KOPT-K1 (cell line): ENCODE measurements at regions not wholly inside any gene's neighbourhood (a gene's known extent, or its start where the extent isn't known, plus 50 kb on each side); places are given as distances from the start of the nearest gene placed in this dataset.
"Not testable (repeated sequence)": the region's sequence is repeated elsewhere in the genome, so short reads cannot be mapped to it uniquely, and the experiment has no call there.

Experiments
- H3K27ac ChIP-seq: fragments of 200-600 bp; sonication (generic); 2 replicates; pipeline ENCODE4 v1.5.1; 2016; ENCODE audit warnings: antibody characterized with exemption, mild to moderate bottlenecking, low read depth, low read length; ENCODE audit not compliant: poor library complexity, severe bottlenecking
- H3K36me3 ChIP-seq: fragments of 200-600 bp; sonication (generic); 2 replicates; pipeline ENCODE4 v1.5.1; 2017; ENCODE audit warnings: antibody characterized with exemption, mild to moderate bottlenecking, low read length, moderate library complexity; ENCODE audit not compliant: insufficient read depth
- H3K9me3 ChIP-seq: fragments of 200-600 bp; sonication (generic); 2 replicates; pipeline ENCODE4 v1.5.1; 2017; ENCODE audit warnings: antibody characterized with exemption, low read length, mild to moderate bottlenecking; ENCODE audit not compliant: insufficient read depth, poor library complexity, severe bottlenecking

DNA sequence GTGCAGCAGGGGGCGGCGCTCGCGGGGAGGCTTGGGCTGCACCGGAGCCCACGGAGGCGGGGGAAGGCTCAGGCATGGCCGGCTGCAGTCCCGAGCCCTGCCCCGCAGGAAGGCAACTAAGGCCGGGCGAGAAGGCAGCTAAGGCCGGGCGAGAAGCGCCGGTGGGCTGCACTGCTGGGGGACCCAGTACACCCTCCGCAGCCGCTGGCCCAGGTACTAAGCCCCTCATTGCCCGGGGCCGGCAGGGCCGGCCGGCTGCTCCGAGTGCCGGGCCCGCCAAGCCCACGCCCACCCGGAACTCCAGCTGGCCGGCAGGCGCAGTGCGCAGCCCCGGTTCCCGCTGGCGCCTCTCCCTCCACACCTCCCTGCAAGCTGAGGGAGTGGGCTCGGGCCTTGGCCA lies 150.0 kb downstream of the SMIM20 start:
- not testable (repeated sequence) for H3K27ac ChIP-seq, H3K36me3 ChIP-seq, H3K9me3 ChIP-seq

DNA sequence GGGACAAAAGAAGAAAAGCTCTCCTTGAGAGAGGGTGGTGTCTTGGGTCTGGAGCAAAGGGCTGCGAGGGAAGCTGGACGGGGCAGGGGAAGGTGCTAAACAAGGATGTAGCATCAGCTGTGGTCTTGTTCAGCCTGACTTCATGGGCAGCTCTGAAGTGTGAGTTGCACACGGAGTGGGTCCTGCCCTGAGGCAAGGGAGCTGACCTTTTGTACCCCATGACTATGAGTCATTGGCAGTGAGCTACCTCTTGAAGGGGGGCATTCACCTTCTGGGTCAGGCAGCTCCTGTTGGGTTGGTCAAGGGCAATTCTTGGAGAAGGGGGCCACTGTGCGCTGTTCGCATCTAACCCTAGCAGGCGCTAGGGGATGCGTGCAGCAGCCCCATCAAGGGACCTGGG lies 151.8 kb downstream of the SMIM20 start:
- no peak overlapping the region for H3K27ac ChIP-seq
- H3K9me3 ChIP-seq, result no peaks in the 10 kb centered on the region
- H3K36me3 ChIP-seq, result no peaks in the 10 kb centered on the region

DNA sequence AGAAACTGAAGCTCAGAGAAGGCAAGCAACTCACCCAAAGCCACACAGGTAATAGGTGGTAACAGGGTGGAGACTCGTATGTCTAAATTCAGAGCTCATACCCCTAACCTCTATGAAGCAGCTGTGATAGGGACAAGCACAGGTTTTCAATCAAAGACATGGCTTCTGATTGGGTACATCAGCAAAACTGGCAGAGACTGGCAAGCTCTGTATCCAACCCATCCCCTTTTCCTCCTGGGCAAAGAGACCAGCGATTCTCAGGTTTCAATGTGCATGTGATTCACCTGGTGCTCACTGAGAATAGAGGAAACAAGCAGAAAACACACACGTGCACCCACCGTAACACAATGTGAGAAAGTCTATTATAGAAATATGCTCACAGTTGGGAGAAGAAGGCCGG lies 153.0 kb downstream of the SMIM20 start:
- Histone ChIP-seq H3K27ac (no peak overlapping the region), H3K9me3 (no peaks in the 10 kb centered on the region), H3K36me3 (no peaks in the 10 kb centered on the region)

DNA sequence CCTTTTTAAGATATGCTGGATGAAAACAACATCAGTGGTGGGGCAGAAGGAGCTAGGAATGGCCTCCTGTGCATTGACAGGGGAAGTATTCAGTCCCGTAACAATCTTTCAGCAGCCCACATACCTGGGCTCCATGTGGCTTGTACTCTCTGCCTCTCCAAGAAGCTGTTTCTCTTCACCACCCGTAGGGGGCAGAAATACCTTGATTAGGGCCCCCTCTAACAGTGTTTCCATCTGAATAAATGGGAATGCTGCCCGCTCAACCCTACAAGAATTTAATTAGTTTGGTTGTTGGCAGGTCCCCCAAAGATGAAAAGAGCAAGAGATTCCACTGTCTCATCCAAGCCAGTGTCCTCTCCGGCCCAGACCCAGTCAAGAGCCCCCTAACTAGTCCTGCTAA lies 155.2 kb downstream of the SMIM20 start:
- H3K27ac ChIP-seq, result no peak overlapping the region
- no peaks in the 10 kb centered on the region for H3K36me3 ChIP-seq

GRCh38 chr4:26071688-26072087 lies 157.7 kb downstream of the SMIM20 start:
- no peaks in the 10 kb centered on the region for H3K9me3 ChIP-seq
- H3K36me3 ChIP-seq, result no peaks in the 10 kb centered on the region
- H3K27ac ChIP-seq, result no peak overlapping the region

More for the DNA sequence above, 155.2 kb downstream of the SMIM20 start:
- H3K9me3 ChIP-seq, result no peaks in the 10 kb centered on the region

DNA sequence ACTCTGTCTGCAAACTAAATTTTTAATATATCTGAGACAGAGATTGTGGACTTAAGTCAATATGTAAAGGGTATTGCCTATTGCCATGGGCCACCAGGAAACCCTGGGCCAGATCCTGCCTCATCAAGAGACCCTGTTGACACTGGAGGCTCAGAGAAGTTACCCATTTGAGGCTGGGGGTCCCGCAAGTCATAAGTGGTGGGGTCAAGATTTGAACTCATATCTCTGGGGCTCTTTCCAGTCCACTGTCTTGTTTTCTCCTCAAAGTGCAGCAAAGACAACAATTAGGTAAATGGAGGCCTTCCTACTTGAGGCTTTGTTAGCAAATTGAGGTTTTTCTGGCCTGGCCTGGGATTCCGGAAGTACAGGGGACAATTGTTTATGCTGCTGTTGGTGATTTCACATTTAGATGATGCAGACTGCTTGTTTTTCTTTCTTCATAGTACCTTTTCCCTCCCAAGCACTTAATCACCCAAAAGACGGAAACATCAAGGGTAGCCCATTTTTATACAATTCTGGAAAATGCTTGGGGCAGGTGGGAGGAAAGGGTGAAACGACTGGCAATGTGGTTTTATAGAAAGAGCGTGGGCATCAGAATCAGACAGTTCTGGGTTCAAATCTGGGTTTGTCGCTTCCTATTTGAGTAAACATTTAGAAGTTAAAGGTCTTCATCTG lies 160.0 kb downstream of the SMIM20 start:
- Histone ChIP-seq H3K27ac (no peak overlapping the region), H3K9me3 (no peaks in the 10 kb centered on the region), H3K36me3 (no peaks in the 10 kb centered on the region)

GRCh38 chr4:26074712-26075430 lies 160.9 kb downstream of the SMIM20 start:
- Histone ChIP-seq H3K27ac (no peak overlapping the region), H3K9me3 (no peaks in the 10 kb centered on the region), H3K36me3 (no peaks in the 10 kb centered on the region)

- Histone ChIP-seq H3K9me3 (no peaks in the 10 kb centered on the region), H3K27ac (no peak overlapping the region), H3K36me3 (no peaks in the 10 kb centered on the region)
These were observed 161.6 kb downstream of the SMIM20 start for GRCh38 chr4:26075583-26075982.

GRCh38 chr4:26076000-26076587 lies 162.1 kb downstream of the SMIM20 start:
- no peaks in the 10 kb centered on the region for H3K36me3 ChIP-seq
- no peaks in the 10 kb centered on the region for H3K9me3 ChIP-seq
- H3K27ac ChIP-seq, result no peak overlapping the region

GRCh38 chr4:26076896-26077295 lies 162.9 kb downstream of the SMIM20 start:
- H3K36me3 ChIP-seq, result no peaks in the 10 kb centered on the region
- H3K9me3 ChIP-seq, result no peaks in the 10 kb centered on the region
- H3K27ac ChIP-seq, result no peak overlapping the region

- Histone ChIP-seq H3K9me3 (no peaks in the 10 kb centered on the region), H3K27ac (no peak overlapping the region), H3K36me3 (no peaks in the 10 kb centered on the region)
These were observed 163.7 kb downstream of the SMIM20 start for GRCh38 chr4:26077756-26078155.

- Histone ChIP-seq H3K9me3 (no peaks in the 10 kb centered on the region), H3K36me3 (no peaks in the 10 kb centered on the region), H3K27ac (no peak overlapping the region)
These were observed 167.0 kb downstream of the SMIM20 start for GRCh38 chr4:26080870-26081628.

- Histone ChIP-seq H3K27ac (no peak overlapping the region), H3K9me3 (no peaks in the 10 kb centered on the region)
These were observed 167.9 kb downstream of the SMIM20 start for GRCh38 chr4:26081795-26082498.

DNA sequence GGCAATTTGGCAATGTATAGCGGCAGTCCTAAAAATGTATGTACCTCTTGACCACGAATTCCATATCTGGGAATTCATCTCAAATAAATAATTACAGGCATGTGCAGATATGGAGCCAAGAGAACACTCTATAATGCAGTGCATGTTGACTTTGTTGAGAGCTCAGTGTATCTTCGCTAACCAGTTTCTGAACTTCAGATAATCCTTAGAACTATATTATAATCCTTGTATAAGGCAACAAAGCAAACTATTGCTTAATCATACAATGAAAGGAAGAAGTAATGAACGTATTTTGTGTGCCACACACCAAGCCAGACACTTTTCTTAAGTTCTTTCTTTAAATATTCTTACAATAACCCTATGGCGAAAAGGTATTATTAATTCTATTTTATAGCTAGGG lies 168.5 kb downstream of the SMIM20 start:
- Histone ChIP-seq H3K27ac (no peak overlapping the region), H3K9me3 (no peaks in the 10 kb centered on the region), H3K36me3 (no peaks in the 10 kb centered on the region)

More at GRCh38 chr4:26081795-26082498, 167.9 kb downstream of the SMIM20 start:
- H3K36me3 ChIP-seq, result no peaks in the 10 kb centered on the region

- Histone ChIP-seq H3K36me3 (no peaks in the 10 kb centered on the region), H3K9me3 (no peaks in the 10 kb centered on the region), H3K27ac (no peak overlapping the region)
These were observed 170.0 kb downstream of the SMIM20 start for GRCh38 chr4:26083987-26084386.
